ENCODE measurements at regions not wholly inside any gene's neighbourhood (a gene's known extent, or its start where the extent isn't known, plus 50 kb on each side); places are given as distances from the start of the nearest gene placed in this dataset.

DNA sequence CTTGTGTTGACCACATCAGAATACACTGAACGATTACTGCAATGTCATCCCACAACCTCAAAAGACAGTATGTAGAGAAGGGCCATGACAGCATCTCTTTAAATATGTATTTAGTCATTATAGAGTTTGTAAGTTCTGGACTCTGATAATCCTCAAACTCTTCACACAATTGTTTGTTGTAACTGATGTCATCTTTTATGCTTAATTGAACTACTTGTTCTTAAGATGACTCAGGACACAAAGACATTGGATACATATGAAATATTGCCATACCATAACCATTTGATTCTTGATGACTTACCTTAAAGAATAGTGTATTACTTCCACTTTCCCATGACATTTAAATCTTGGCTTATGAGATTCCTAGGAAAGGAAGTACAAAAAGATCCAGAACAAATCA is 347.6 kb downstream of the KLF5 start:
- no peak for TF ChIP-seq EZH2 (IDR thresholded peaks at IDR 0.05; ENCODE audit: low read length, unreplicated experiment)
- TF ChIP-seq, protein P1, sequence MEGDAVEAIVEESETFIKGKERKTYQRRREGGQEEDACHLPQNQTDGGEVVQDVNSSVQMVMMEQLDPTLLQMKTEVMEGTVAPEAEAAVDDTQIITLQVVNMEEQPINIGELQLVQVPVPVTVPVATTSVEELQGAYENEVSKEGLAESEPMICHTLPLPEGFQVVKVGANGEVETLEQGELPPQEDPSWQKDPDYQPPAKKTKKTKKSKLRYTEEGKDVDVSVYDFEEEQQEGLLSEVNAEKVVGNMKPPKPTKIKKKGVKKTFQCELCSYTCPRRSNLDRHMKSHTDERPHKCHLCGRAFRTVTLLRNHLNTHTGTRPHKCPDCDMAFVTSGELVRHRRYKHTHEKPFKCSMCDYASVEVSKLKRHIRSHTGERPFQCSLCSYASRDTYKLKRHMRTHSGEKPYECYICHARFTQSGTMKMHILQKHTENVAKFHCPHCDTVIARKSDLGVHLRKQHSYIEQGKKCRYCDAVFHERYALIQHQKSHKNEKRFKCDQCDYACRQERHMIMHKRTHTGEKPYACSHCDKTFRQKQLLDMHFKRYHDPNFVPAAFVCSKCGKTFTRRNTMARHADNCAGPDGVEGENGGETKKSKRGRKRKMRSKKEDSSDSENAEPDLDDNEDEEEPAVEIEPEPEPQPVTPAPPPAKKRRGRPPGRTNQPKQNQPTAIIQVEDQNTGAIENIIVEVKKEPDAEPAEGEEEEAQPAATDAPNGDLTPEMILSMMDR (conservative IDR thresholded peaks at IDR 0.05; ENCODE audit: low read depth, low read length) = no peak

Data from PC-3 (cell line).